Gastrocnemius medialis (tissue), 4 donors: ENCODE measurements at regions not wholly inside any gene's neighbourhood (a gene's known extent, or its start where the extent isn't known, plus 50 kb on each side); places are given as distances from the start of the nearest gene placed in this dataset.
A peak's percentile ranks its signal among the peaks of the same experiment; 100 is the strongest.

ENCODE experiments used
- CTCF ChIP-seq, 5 experiments: fragments of 450-650 bp in 3 of 5; fragments of 200-600 bp in 2 of 5; sonication (generic) in 2 of 5; IDR thresholded peaks in 4 of 5; conservative IDR thresholded peaks in 1 of 5; 1 replicate in 4 of 5; 2 replicates in 1 of 5; pipeline ENCODE4 v1.5.1; 2016 to 2019; ENCODE audit warnings: antibody characterized with exemption in 5 of 5, mild to moderate bottlenecking in 3 of 5, moderate library complexity in 3 of 5
- POLR2A ChIP-seq, 2 donors: fragments of 450-650 bp; IDR thresholded peaks; one replicate each; pipeline ENCODE4 v1.6.1; 2017; ENCODE audit warnings: antibody characterized with exemption in 2 of 2, mild to moderate bottlenecking in 2 of 2, moderate library complexity in 2 of 2

DNA sequence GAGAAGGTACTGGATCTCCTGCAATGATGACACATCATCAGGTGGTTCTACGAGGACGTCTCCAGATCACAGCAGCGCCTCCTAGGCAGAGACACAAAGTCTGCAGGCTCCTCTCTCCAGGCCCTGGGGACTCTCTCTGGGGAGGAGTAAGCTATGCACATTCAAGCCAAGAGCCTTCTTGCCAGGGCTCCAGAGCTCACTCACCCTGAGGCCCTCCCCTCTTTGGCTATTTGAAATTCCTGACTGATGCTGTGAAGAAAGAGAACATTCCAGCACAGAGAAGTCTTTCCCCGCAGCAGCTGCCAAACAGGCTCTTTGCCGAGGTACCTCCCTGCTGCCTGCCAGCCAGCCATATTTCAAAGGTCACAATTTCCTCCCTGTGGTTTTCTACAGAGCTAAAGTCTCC is 204.9 kb downstream of the CSNK2A3 start:
- TF ChIP-seq POLR2A (IDR thresholded peaks at IDR 0.05) (no peak), CTCF (IDR thresholded peaks at IDR 0.05 in 4 of 5, conservative IDR thresholded peaks at IDR 0.05 in 1 of 5) (peak; percentile 20 to 46 (median 37))
